ENCODE measurements at regions not wholly inside any gene's neighbourhood (a gene's known extent, or its start where the extent isn't known, plus 50 kb on each side); places are given as distances from the start of the nearest gene placed in this dataset.

GRCh38 chr2:120574620-120575019, 161.0 kb upstream of the GLI2 start:
- TF ChIP-seq REST (IDR thresholded peaks at IDR 0.05; ENCODE audit: low read depth): no peak
- TF ChIP-seq EP300 (IDR thresholded peaks at IDR 0.05; ENCODE audit: borderline replicate concordance): no peak
- no peak for TF ChIP-seq YY1 (IDR thresholded peaks at IDR 0.05; ENCODE audit: low read depth)
- no peak for TF ChIP-seq TEAD4 (IDR thresholded peaks at IDR 0.05)
- no peak for TF ChIP-seq TAF1 (IDR thresholded peaks at IDR 0.05; ENCODE audit: low read depth)
- no peak for TF ChIP-seq CREB1 (IDR thresholded peaks at IDR 0.05; ENCODE audit: low read depth)
- no peak for TF ChIP-seq MAX (IDR thresholded peaks at IDR 0.05)
- TF ChIP-seq FOXM1 (IDR thresholded peaks at IDR 0.05; ENCODE audit: borderline replicate concordance, low read depth): no peak
- TF ChIP-seq EGR1 (IDR thresholded peaks at IDR 0.05): no peak
- TF ChIP-seq ZBTB7A (IDR thresholded peaks at IDR 0.05; ENCODE audit: low read depth): no peak
- no peak for TF ChIP-seq USF1 (IDR thresholded peaks at IDR 0.05)
- TF ChIP-seq CEBPB (IDR thresholded peaks at IDR 0.05): no peak
- no peak for TF ChIP-seq RAD21 (IDR thresholded peaks at IDR 0.05; ENCODE audit: low read depth)
- no peak for TF ChIP-seq TCF12 (IDR thresholded peaks at IDR 0.05; ENCODE audit: low read depth)
